Loucy (cell line): ENCODE measurements at regions not wholly inside any gene's neighbourhood (a gene's known extent, or its start where the extent isn't known, plus 50 kb on each side); places are given as distances from the start of the nearest gene placed in this dataset.

Source experiments
- CTCF ChIP-seq: fragments of 200-600 bp; sonication (generic); conservative IDR thresholded peaks from 2 replicates; pipeline ENCODE4 v1.5.1; 2014; ENCODE audit warnings: mild to moderate bottlenecking, antibody characterized with exemption, low read length
- EZH2phosphoT487 ChIP-seq: fragments of 200-600 bp; IDR thresholded peaks from 2 replicates; pipeline ENCODE4 v1.6.1; 2018; ENCODE audit warnings: antibody characterized with exemption, mild to moderate bottlenecking, moderate library complexity, borderline replicate concordance

GRCh38 chr12:45504316-45505010 is 225.0 kb upstream of the ARID2 start:
- no peak for TF ChIP-seq CTCF
- TF ChIP-seq EZH2phosphoT487: no peak
